GM21447 (cell line): ENCODE measurements at regions not wholly inside any gene's neighbourhood (a gene's known extent, or its start where the extent isn't known, plus 50 kb on each side); places are given as distances from the start of the nearest gene placed in this dataset.

Experiments used
- ATAC-seq: cut with Tn5 transposase; IDR thresholded peaks from one replicate; pipeline ENCODE4 v1.9.1; 2021; ENCODE audit not compliant: unreplicated experiment

- ATAC-seq: no peak
Observed at GRCh38 chr18:78174737-78175136, 804.9 kb upstream of the SALL3 start.

GRCh38 chr18:78178812-78179211 lies 800.8 kb upstream of the SALL3 start:
- no peak for ATAC-seq

DNA sequence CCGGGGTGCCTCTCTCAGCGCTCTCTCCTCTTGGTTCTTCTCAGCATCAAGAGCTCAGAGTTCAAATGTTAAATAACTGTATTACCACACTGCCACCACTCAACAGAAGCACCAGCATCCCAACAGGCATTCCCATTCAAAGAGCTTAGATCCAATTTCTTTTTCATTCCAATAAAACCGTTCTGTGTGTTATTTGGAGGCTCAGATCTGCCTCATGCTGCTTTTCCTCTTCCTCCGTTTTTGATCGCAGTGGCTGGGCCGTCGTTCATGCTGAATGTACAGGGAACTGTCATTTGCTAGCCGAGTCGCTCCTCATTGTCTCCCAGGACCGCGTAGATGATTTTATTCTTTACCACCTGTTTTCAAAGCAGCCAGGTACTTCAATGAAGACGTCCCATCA lies 798.9 kb upstream of the SALL3 start:
- ATAC-seq: no peak

DNA sequence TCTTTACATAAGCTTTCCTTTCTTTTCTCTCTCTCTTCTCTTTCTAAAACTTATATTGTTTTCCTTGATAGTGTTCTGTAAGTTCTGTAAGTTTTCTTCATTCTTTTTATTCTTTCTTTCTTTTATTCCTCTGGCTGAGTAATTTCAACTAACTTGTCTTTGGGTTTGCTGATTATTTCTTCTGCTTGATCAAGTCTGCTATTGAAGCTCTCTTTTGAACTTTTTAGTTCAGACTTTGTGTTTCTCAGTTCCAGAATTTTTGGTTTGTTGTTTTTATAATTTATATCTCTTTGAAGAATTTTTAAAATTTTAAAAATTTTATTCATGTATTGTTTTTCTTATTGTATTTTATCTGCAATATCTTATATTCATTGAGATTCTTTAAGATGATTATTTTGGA lies 795.8 kb upstream of the SALL3 start:
- ATAC-seq: no peak

DNA sequence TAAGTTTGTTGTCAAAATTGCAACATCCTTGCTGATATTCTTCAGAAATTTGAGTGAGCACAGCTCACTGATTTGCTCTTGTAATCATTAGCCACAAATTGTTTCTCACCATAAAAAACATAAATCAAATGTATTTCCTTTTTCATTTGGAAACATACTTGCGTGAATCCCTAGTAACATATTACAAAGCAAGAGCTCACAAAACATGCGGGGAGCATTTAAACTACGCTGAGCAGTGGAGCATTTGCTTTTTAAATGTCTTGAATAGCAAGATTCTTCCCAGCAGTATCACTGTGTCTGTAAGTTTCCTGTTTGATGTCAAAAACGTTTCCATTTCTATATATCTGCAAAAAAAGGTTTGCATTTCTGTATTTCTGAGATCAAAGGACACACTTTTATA lies 788.3 kb upstream of the SALL3 start:
- ATAC-seq: no peak

GRCh38 chr18:78192054-78192453 lies 787.6 kb upstream of the SALL3 start:
- ATAC-seq: no peak

- no peak for ATAC-seq
Observed at GRCh38 chr18:78196280-78196679, 783.3 kb upstream of the SALL3 start.

DNA sequence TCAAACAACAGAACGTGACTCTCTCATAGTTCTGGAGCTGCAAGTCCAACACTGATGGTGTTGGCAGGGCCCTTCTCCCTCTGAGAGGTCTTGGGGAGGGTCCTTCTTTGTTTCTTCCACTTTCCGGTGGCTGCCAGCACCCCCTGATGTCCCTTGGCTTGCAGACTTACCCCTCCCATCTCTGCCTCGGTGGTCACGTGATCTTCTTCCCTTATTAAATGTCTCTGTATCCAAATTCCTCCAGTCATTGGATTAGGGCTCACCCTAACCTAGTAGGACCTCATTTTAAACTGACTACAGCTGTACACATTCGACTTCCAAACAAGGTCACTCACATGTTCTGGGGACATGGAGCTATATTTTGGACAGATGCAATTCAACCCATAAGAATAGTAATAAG lies 780.6 kb upstream of the SALL3 start:
- ATAC-seq: no peak

- ATAC-seq: no peak
Observed at GRCh38 chr18:78199611-78200010, 780.0 kb upstream of the SALL3 start.

DNA sequence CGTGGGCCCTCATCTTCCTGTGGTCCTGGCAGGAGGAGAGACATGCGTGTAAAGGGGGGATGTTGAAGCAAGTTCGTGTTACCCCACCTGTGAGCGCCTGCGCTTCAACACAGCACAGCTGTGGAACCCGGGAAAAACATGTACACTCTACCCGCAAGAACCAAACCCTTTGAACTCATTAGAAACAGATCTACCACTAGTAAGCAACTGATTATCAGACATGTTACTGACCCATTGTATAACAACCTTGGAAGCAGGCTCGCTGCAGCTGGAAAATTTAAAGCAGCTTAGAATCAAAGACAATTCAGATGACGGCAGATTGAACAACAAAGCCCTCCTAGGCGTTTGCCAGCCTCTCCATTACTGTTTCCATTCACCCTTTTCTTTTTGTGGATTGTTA lies 771.7 kb upstream of the SALL3 start:
- no peak for ATAC-seq

GRCh38 chr18:78208461-78208860 lies 771.2 kb upstream of the SALL3 start:
- no peak for ATAC-seq

GRCh38 chr18:78213361-78213994 lies 766.1 kb upstream of the SALL3 start:
- ATAC-seq: no peak

- ATAC-seq: no peak
Observed at GRCh38 chr18:78221496-78221895, 758.1 kb upstream of the SALL3 start.

- ATAC-seq: no peak
Observed at GRCh38 chr18:78228974-78229373, 750.6 kb upstream of the SALL3 start.

DNA sequence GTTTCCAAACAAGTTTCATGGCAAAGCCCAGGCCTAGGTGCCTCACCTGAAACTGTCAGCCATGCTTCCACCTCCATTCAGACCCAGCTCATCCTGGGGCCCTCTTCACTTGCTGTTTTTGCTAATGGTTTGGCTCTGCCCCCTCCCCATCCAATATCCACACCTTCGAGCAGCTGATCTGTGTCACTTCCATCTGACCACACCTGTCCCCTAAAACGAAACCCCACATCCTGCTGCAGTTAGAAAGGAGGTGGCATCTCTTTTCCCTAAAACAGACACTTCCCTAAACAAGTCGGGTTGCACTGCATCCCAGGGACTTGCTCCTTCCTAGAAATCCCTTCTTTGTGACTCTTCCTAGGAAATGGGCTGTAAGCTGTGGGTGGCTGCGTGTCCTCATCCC lies 748.7 kb upstream of the SALL3 start:
- ATAC-seq: no peak

DNA sequence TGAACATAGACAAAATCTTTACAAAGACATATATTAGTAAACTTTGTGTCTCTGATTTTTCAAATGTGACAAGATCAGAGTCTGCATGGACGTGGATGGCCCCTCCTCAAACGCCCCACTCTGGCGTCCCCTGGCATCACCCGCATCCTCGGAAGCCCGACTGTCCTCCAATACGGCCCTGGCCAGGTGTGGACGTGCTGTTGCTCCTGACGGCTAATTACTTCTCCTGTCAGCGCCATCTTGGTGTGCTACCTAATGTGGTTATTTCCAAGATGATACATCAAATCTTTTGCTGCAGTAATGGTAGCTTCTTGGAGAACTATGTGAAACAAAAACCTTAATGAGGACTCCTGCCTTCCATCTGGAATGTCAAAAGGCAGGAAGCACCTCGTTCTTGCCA lies 747.4 kb upstream of the SALL3 start:
- no peak for ATAC-seq

DNA sequence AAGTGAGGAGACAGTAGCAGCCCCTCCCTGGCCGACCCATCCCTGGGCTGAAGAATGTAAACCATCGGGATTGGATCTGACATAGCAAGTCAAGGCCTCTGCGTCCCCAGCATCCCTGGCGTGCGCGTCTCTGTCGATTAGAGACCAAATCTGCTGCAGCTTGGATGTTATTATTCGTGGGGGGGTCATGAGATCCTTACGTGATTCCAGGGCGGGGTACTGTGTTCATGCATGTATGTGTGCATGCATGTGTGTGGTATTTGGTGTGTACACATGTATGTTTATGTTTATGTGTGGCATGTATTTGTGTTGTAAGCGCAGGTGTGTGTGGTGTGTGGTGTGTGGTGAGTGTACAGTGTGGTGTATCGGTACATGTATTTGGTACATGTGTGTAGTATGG lies 741.8 kb upstream of the SALL3 start:
- no peak for ATAC-seq

DNA sequence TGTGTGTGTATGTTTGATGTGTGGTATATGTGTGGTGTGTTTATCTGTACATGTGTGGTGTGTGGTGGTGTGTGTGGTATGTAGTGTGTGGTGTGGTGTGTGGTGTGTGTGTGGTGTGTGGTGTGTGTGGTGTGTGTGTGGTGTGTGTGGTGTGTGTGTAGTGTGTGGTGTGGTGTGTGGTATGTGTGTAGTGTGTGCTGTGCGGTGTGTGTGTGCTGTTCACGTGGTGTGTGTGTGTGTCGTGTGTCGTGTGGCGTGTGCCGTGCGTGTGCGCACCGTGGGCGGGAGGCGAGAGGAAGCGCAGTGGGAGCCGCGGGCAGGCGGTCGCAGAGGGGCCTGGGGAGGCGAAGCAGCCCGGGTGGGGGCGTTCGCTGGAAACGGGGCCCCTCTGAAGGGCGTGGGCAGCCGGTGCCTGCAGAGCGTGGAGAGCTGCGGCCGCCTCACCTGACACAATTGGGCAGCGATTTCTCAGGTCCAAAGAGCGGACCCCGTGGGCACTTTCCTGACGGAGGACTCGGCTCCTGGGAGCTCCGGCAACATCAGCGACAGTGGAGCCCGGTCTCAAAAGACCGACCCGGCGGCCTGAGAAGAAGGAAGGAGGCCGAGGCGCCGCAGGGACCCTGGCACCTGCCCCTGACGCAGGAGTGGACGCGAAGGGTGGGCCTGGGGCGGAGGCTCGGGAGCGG lies 741.1 kb upstream of the SALL3 start:
- ATAC-seq: no peak

DNA sequence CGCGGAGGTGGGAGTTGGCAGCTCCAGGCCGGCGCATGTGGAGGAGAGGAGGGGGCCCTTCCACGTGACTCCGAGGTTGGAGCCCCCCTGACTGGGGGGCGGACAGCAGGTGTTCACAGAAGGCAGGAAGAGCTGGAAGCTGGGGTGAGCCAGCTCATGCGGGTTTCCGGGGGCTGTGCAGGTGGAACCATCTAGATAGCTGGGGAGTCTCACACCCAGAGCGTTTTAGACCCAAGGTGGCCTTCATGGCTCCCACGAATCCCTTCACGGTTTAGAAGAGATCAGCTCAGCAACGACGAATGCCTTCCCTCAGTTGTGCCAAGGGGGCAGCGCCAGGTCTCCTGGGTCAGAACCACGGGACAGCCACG lies 740.5 kb upstream of the SALL3 start:
- no peak for ATAC-seq

GRCh38 chr18:78240101-78240500 lies 739.5 kb upstream of the SALL3 start:
- ATAC-seq: no peak

DNA sequence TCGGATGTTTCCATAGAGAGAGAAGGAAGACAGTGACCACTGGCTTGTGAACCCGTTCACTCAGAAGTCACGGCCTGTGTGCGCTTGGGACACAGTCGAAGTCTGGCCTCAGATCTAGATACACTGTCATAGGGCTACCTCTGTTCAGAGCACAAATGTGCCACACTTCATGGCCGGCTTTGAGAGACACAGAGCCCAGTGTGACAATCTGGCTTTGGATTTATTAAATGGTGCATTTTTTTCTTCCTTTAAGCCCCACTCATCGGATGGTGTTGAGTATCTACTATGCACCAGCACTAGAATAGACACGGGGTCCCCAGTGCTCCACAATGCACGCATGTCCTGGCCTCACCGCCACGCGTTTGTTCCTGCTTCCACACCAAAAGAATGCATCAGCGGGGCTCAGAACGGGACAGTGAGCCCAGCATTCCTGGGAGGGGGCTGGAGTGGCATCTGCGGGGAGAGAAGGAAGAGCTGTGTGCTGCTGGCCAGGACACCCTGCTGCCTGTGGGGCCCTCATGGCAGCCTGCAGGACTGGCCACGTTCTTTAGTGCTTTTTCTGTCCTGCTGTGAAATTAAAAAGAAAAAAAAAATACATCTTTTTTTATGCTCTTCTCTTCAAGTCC lies 738.9 kb upstream of the SALL3 start:
- ATAC-seq: no peak

GRCh38 chr18:78241535-78242253 lies 737.9 kb upstream of the SALL3 start:
- ATAC-seq: no peak
